ENCODE measurements at regions not wholly inside any gene's neighbourhood (a gene's known extent, or its start where the extent isn't known, plus 50 kb on each side); places are given as distances from the start of the nearest gene placed in this dataset.

DNA sequence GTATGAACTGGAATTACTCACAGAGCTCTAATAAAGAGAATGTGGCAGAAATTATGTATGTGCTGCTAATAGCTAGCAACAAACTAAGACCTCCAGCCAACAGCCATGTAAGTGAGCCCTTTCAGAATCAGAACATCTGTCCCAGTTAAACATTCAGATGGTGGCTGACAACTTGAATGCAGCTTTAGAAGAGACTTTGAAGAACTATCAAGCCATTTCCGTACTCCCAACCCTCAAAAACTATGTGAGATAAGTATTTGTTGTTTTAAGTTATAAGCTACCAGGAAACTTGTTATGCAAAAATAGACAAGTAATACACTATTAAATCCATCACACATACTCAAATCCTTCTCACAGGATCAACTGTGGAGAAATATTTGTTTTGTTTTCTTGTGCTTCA lies 205.2 kb upstream of the EDIL3 start:
- DNase-seq: no peak
- Histone ChIP-seq H3K27me3 (replicated peaks; ENCODE audit: insufficient read depth, low read length) (no peaks in the 10 kb centered on the region), H3K9me2 (replicated peaks; ENCODE audit: insufficient read depth, low read length) (no peaks in the 10 kb centered on the region)

DNA sequence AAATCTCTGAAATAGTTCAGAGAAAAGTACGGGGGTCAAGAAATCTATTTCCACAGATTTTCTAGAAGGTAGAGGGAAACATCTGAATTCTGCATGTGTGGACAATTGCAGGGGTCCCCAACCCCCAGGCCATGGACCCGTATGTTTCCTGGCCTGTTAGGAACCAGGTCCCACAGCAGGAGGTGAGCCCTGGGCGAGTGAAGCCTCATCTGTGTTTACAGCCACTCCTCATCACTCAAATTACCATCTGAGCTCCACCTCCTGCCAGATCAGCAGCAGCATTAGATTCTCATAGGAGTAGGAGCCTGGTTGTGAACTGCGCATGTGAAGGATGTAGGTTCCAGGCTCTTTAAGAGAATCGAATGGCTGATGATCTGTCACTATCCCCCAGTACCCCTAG lies 200.5 kb upstream of the EDIL3 start:
- H3K27ac ChIP-seq (ENCODE audit: low read length): no peak overlapping the region
- no peaks in the 10 kb centered on the region for H3K4me1 ChIP-seq (ENCODE audit: low read length)
- no peaks in the 10 kb centered on the region for H3K9me2 ChIP-seq (replicated peaks; ENCODE audit: insufficient read depth, low read length)
- no peaks in the 10 kb centered on the region for H3K27me3 ChIP-seq (replicated peaks; ENCODE audit: insufficient read depth, low read length)
- no peak for TF ChIP-seq EZH2phosphoT487 (IDR thresholded peaks at IDR 0.05; ENCODE audit: low read length)
- TF ChIP-seq EZH2 (optimal IDR thresholded peaks at IDR 0.05; ENCODE audit: low read depth, low read length): no peak
- TF ChIP-seq CTCF (IDR thresholded peaks at IDR 0.05; ENCODE audit: low read length): no peak
- no peak overlapping the region for H2AFZ ChIP-seq (ENCODE audit: low read length)
- H4K20me1 ChIP-seq (ENCODE audit: insufficient read depth, low read length): no peaks in the 10 kb centered on the region
- DNase-seq: no peak
- H3K36me3 ChIP-seq (replicated peaks; ENCODE audit: insufficient read depth, low read length): no peaks in the 10 kb centered on the region
- no peaks in the 10 kb centered on the region for H3F3A ChIP-seq (ENCODE audit: insufficient read depth, low read length)
- H3K4me2 ChIP-seq (ENCODE audit: low read depth, low read length): no peak overlapping the region
- no peak overlapping the region for H3K9ac ChIP-seq (ENCODE audit: low read length)
- no peak overlapping the region for H3K4me3 ChIP-seq (ENCODE audit: low read length)
- H3K9me3 ChIP-seq (replicated peaks; ENCODE audit: insufficient read depth, low read length): no peaks in the 10 kb centered on the region
- no peaks in the 10 kb centered on the region for H3K79me2 ChIP-seq (ENCODE audit: low read length)

More for the DNA sequence above, 205.2 kb upstream of the EDIL3 start:
- H4K20me1 ChIP-seq (ENCODE audit: insufficient read depth, low read length): no peaks in the 10 kb centered on the region
- no peaks in the 10 kb centered on the region for H3K9me3 ChIP-seq (replicated peaks; ENCODE audit: insufficient read depth, low read length)
- H3K79me2 ChIP-seq (ENCODE audit: low read length): no peaks in the 10 kb centered on the region
- no peaks in the 10 kb centered on the region for H3K36me3 ChIP-seq (replicated peaks; ENCODE audit: insufficient read depth, low read length)
- H2AFZ ChIP-seq (ENCODE audit: low read length): no peak overlapping the region
- TF ChIP-seq EZH2 (optimal IDR thresholded peaks at IDR 0.05; ENCODE audit: low read depth, low read length) (no peak), CTCF (IDR thresholded peaks at IDR 0.05; ENCODE audit: low read length) (no peak), EZH2phosphoT487 (IDR thresholded peaks at IDR 0.05; ENCODE audit: low read length) (no peak)
- H3K27ac ChIP-seq (ENCODE audit: low read length): no peak overlapping the region
- H3K9ac ChIP-seq (ENCODE audit: low read length): no peak overlapping the region
- H3F3A ChIP-seq (ENCODE audit: insufficient read depth, low read length): no peaks in the 10 kb centered on the region
- H3K4me1 ChIP-seq (ENCODE audit: low read length): no peaks in the 10 kb centered on the region
- no peak overlapping the region for H3K4me3 ChIP-seq (ENCODE audit: low read length)
- no peak overlapping the region for H3K4me2 ChIP-seq (ENCODE audit: low read depth, low read length)

- Histone ChIP-seq H3K4me1 (ENCODE audit: low read length) (no peaks in the 10 kb centered on the region), H3K27ac (ENCODE audit: low read length) (no peak overlapping the region), H3K9ac (ENCODE audit: low read length) (no peak overlapping the region), H3K36me3 (replicated peaks; ENCODE audit: insufficient read depth, low read length) (no peaks in the 10 kb centered on the region), H3K79me2 (ENCODE audit: low read length) (no peaks in the 10 kb centered on the region), H4K20me1 (ENCODE audit: insufficient read depth, low read length) (no peaks in the 10 kb centered on the region), H2AFZ (ENCODE audit: low read length) (no peak overlapping the region), H3K4me3 (ENCODE audit: low read length) (no peak overlapping the region), H3K4me2 (ENCODE audit: low read depth, low read length) (no peak overlapping the region), H3K9me3 (replicated peaks; ENCODE audit: insufficient read depth, low read length) (no peaks in the 10 kb centered on the region), H3F3A (ENCODE audit: insufficient read depth, low read length) (no peaks in the 10 kb centered on the region), H3K9me2 (replicated peaks; ENCODE audit: insufficient read depth, low read length) (no peaks in the 10 kb centered on the region), H3K27me3 (replicated peaks; ENCODE audit: insufficient read depth, low read length) (no peaks in the 10 kb centered on the region)
- TF ChIP-seq EZH2 (optimal IDR thresholded peaks at IDR 0.05; ENCODE audit: low read depth, low read length) (no peak), CTCF (IDR thresholded peaks at IDR 0.05; ENCODE audit: low read length) (no peak), EZH2phosphoT487 (IDR thresholded peaks at IDR 0.05; ENCODE audit: low read length) (no peak)
- DNase-seq: no peak
Observed at GRCh38 chr5:84578226-84578625, 193.5 kb upstream of the EDIL3 start.
